ENCODE measurements at regions not wholly inside any gene's neighbourhood (a gene's known extent, or its start where the extent isn't known, plus 50 kb on each side); places are given as distances from the start of the nearest gene placed in this dataset.

DNA sequence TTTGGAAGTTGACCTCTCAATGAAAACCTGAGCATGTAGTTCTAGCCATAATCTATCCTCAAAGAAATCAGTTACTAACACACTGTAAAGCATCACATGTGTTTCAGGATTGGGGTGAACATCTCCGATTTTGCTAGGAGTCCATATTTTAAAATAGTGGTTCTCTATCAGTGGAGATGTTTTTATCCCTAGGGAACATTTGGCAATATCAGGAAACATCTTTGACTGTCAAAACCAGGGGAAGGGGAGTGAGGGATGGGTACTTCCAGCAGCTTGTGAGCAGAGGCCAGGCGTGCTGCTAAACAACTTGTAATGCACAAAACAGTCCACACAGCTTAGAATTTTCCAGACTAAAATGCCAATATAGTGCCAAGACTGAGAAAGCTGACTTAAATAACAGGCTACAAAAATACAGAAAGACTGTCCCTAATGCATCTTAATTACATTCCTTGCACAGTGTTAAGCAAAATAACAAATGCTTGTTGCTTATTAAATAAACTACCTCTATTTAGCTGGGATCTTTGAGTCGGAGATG, 120.9 kb downstream of the CRPPA start:
- ChIA-PET POLR2A (ENCODE audit: partially characterized antibody) (no interaction called here), CTCF (ENCODE audit: partially characterized antibody) (no interaction called here)
- no peak overlapping the region for H3K4me3 ChIP-seq (ENCODE audit: low read length in 2 of 2)
- DNase-seq, result no peak
- no peak overlapping the region for H3K27ac Mint-ChIP-seq
- intact Hi-C loops (cut with micrococcal nuclease), result no loop called here
- no peaks in the 10 kb centered on the region for H3K36me3 Mint-ChIP-seq
- H3K9me3 ChIP-seq (ENCODE audit: control insufficient read depth in 1 of 2, low read length in 2 of 2), result no peaks in the 10 kb centered on the region
- no peak overlapping the region for H3K4me3 Mint-ChIP-seq
- H3K9me3 Mint-ChIP-seq, result no peaks in the 10 kb centered on the region
- no peaks in the 10 kb centered on the region for H3K4me1 ChIP-seq (ENCODE audit: insufficient read depth, low read length)
- H3K27me3 Mint-ChIP-seq, result no peaks in the 10 kb centered on the region
- H3K4me1 Mint-ChIP-seq, result no peaks in the 10 kb centered on the region
- H3K36me3 ChIP-seq (ENCODE audit: insufficient read depth, low read length), result no peaks in the 10 kb centered on the region
- H3K27me3 ChIP-seq (ENCODE audit: insufficient read depth, low read length), result no peaks in the 10 kb centered on the region
- no peak overlapping the region for H3K27ac ChIP-seq (ENCODE audit: low read depth, low read length)

DNA sequence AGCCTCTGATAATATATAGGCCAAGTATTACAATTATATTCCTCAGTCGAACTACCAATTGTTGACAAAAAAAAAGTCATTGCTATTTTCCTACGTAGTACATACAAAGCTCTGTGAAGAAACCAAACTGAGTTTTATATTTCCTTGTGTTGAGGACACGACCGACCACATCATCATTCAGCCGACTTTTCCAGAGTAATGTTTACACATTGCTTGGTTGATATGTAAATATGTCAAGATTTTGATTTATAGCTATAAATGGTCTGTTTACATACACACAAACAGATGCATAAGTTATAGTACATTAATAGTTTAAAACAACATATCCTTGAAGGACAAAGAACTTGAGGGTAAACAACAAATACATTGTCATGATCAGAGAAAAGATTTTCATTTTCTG, 121.5 kb downstream of the CRPPA start:
- ChIA-PET POLR2A (ENCODE audit: partially characterized antibody) (no interaction called here), CTCF (ENCODE audit: partially characterized antibody) (no interaction called here)
- Mint-ChIP-seq H3K27me3 (no peaks in the 10 kb centered on the region), H3K27ac (no peak overlapping the region), H3K4me1 (no peaks in the 10 kb centered on the region), H3K36me3 (no peaks in the 10 kb centered on the region), H3K4me3 (no peak overlapping the region), H3K9me3 (no peaks in the 10 kb centered on the region)
- Histone ChIP-seq H3K4me3 (ENCODE audit: low read length in 2 of 2) (no peak overlapping the region), H3K36me3 (ENCODE audit: insufficient read depth, low read length) (no peaks in the 10 kb centered on the region), H3K9me3 (ENCODE audit: control insufficient read depth in 1 of 2, low read length in 2 of 2) (no peaks in the 10 kb centered on the region), H3K27ac (ENCODE audit: low read depth, low read length) (no peak overlapping the region), H3K4me1 (ENCODE audit: insufficient read depth, low read length) (no peaks in the 10 kb centered on the region), H3K27me3 (ENCODE audit: insufficient read depth, low read length) (no peaks in the 10 kb centered on the region)
- intact Hi-C loops (cut with micrococcal nuclease), result no loop called here
- no peak for DNase-seq

DNA sequence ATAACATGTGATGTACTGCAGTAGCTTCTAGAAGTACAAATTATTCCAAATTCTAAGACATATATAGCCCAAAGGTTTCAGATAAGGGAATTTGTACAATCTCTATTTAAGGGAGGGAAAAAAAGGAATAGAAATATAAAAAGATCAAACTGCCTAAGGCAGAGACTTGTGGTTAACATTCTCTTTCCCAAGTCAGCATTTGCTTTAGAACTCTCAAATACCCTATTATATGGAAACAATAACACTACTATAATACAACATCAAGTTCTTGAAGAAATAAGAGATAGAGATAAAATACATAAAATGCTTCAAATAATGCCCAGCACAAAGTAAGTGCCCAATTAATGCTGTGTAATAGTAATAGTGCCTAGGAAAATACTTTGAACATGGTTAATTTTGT, 123.1 kb downstream of the CRPPA start:
- no peaks in the 10 kb centered on the region for H3K36me3 ChIP-seq (ENCODE audit: insufficient read depth, low read length)
- Mint-ChIP-seq H3K27me3 (no peaks in the 10 kb centered on the region), H3K4me1 (no peaks in the 10 kb centered on the region), H3K27ac (no peak overlapping the region), H3K36me3 (no peaks in the 10 kb centered on the region), H3K9me3 (no peaks in the 10 kb centered on the region), H3K4me3 (no peak overlapping the region)
- ChIA-PET POLR2A (ENCODE audit: partially characterized antibody) (no interaction called here), CTCF (ENCODE audit: partially characterized antibody) (no interaction called here)
- intact Hi-C loops (cut with micrococcal nuclease), result no loop called here
- no peak for DNase-seq
- no peak overlapping the region for H3K27ac ChIP-seq (ENCODE audit: low read depth, low read length)
- no peaks in the 10 kb centered on the region for H3K4me1 ChIP-seq (ENCODE audit: insufficient read depth, low read length)
- no peaks in the 10 kb centered on the region for H3K9me3 ChIP-seq (ENCODE audit: control insufficient read depth in 1 of 2, low read length in 2 of 2)
- H3K27me3 ChIP-seq (ENCODE audit: insufficient read depth, low read length), result no peaks in the 10 kb centered on the region
- no peak overlapping the region for H3K4me3 ChIP-seq (ENCODE audit: low read length in 2 of 2)

DNA sequence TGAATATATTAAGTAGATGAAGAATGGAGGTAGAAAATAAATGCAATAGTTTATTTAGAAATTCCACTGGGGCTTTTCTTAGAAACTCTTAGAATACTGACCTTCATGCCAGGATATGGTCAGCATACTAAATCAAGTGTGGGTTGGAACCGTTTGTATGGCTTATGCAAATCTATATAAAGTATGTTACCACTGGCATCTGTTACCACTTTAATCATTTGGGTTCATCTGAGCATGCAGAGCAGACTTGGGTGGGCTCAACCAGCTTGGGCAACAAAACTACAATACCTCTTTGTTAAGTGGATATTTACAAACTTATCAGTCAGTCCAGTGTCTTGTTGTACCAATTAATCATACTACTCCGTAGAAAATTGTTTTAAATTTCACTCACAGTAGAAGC, 125.8 kb downstream of the CRPPA start:
- no peaks in the 10 kb centered on the region for H3K4me1 ChIP-seq (ENCODE audit: insufficient read depth, low read length)
- H3K27me3 Mint-ChIP-seq, result no peaks in the 10 kb centered on the region
- H3K9me3 ChIP-seq (ENCODE audit: control insufficient read depth in 1 of 2, low read length in 2 of 2), result no peaks in the 10 kb centered on the region
- H3K27ac Mint-ChIP-seq, result no peak overlapping the region
- no peak overlapping the region for H3K4me3 Mint-ChIP-seq
- H3K36me3 ChIP-seq (ENCODE audit: insufficient read depth, low read length), result no peaks in the 10 kb centered on the region
- no peaks in the 10 kb centered on the region for H3K4me1 Mint-ChIP-seq
- H3K4me3 ChIP-seq (ENCODE audit: low read length in 2 of 2), result no peak overlapping the region
- no peaks in the 10 kb centered on the region for H3K9me3 Mint-ChIP-seq
- ChIA-PET POLR2A (ENCODE audit: partially characterized antibody) (no interaction called here), CTCF (ENCODE audit: partially characterized antibody) (no interaction called here)
- no peaks in the 10 kb centered on the region for H3K36me3 Mint-ChIP-seq
- H3K27me3 ChIP-seq (ENCODE audit: insufficient read depth, low read length), result no peaks in the 10 kb centered on the region
- no peak for DNase-seq
- intact Hi-C loops (cut with micrococcal nuclease), result no loop called here
- H3K27ac ChIP-seq (ENCODE audit: low read depth, low read length), result no peak overlapping the region

DNA sequence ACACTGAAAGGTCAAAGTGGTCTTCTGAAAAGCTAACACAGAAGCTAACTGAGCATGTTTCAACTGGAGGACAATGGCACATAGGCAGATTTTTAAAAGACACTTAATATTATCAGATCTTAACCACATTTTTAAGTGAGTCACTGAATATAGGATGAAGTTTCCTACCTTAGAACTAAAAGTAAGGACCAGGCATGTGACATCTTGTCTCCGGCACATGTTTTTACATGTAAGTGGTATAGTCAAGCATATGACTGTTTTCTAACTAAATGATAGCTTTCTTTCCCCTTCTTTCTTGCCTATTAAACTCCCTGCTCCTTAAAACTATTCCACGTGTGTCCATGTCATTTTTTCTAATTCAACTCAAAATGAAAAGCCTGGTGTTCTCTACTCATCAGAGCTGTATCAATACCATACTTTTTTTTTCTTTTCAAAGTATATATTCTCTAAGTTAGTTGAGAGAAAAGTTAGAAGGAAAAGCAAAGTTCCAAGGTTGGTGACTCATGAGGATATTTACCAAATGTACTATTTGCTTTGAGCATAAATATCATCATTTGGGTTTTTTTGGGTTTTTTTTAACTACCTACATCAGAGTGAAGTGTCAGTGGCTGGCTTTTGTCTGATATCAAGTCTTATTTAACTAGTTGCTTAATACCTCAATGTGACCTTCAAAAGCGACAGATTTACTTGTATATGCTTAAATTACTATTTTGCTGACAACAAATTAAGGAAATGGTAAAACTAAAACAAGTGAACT, 127.5 kb downstream of the CRPPA start:
- H3K9me3 ChIP-seq (ENCODE audit: control insufficient read depth in 1 of 2, low read length in 2 of 2), result no peaks in the 10 kb centered on the region

DNA sequence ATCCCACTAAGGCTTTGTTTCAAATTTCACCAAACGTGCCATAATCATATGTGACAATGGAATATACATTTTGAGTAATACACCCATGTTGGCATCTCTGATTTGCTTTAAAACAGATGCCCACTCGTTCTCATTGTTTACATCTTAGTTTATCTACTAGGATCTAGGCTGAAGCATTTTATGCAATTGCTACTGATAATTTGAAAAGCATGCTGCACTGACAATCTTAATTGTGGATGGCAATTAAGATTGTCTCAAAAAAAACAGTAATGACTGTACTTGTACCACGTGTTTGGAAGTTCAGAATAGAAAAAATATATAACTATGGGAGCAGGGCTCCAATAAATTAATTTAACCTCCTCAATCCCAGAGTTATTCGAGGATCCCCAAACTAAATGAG, 136.8 kb downstream of the CRPPA start:
- no peaks in the 10 kb centered on the region for H3K36me3 Mint-ChIP-seq
- no peak for DNase-seq
- no peaks in the 10 kb centered on the region for H3K36me3 ChIP-seq (ENCODE audit: insufficient read depth, low read length)
- no peaks in the 10 kb centered on the region for H3K4me1 ChIP-seq (ENCODE audit: insufficient read depth, low read length)
- H3K27me3 ChIP-seq (ENCODE audit: insufficient read depth, low read length), result no peaks in the 10 kb centered on the region
- intact Hi-C loops (cut with micrococcal nuclease), result no loop called here
- H3K9me3 ChIP-seq (ENCODE audit: control insufficient read depth in 1 of 2, low read length in 2 of 2), result no peaks in the 10 kb centered on the region
- no peak overlapping the region for H3K4me3 ChIP-seq (ENCODE audit: low read length in 2 of 2)
- ChIA-PET CTCF (ENCODE audit: partially characterized antibody) (no interaction called here), POLR2A (ENCODE audit: partially characterized antibody) (no interaction called here)
- H3K27ac ChIP-seq (ENCODE audit: low read depth, low read length), result no peak overlapping the region
- no peaks in the 10 kb centered on the region for H3K27me3 Mint-ChIP-seq
- H3K27ac Mint-ChIP-seq, result no peak overlapping the region
- peaks cover 0 to 5% (median 3%) of the 10 kb centered on the region in 8 donors for H3K9me3 Mint-ChIP-seq
- H3K4me1 Mint-ChIP-seq, result no peaks in the 10 kb centered on the region
- no peak overlapping the region for H3K4me3 Mint-ChIP-seq

More for the DNA sequence above, 127.5 kb downstream of the CRPPA start:
- H3K27ac ChIP-seq (ENCODE audit: low read depth, low read length), result no peak overlapping the region
- H3K36me3 Mint-ChIP-seq, result no peaks in the 10 kb centered on the region
- H3K4me3 ChIP-seq (ENCODE audit: low read length in 2 of 2), result no peak overlapping the region
- H3K27me3 Mint-ChIP-seq, result no peaks in the 10 kb centered on the region
- no peak overlapping the region for H3K4me3 Mint-ChIP-seq
- H3K4me1 Mint-ChIP-seq, result no peaks in the 10 kb centered on the region
- ChIA-PET POLR2A (ENCODE audit: partially characterized antibody) (no interaction called here), CTCF (ENCODE audit: partially characterized antibody) (interaction anchor here (1.0 kb wide), 1 partner anchor 30 kb away, joined by 3 read pairs; no protein-coding TSS in a partner anchor)
- intact Hi-C loops (cut with micrococcal nuclease), result no loop called here
- H3K27ac Mint-ChIP-seq, result no peak overlapping the region
- no peaks in the 10 kb centered on the region for H3K36me3 ChIP-seq (ENCODE audit: insufficient read depth, low read length)
- H3K9me3 Mint-ChIP-seq, result peaks cover 0 to 5% (median under 1%) of the 10 kb centered on the region in 8 donors
- DNase-seq, result no peak
- no peaks in the 10 kb centered on the region for H3K4me1 ChIP-seq (ENCODE audit: insufficient read depth, low read length)
- no peaks in the 10 kb centered on the region for H3K27me3 ChIP-seq (ENCODE audit: insufficient read depth, low read length)

DNA sequence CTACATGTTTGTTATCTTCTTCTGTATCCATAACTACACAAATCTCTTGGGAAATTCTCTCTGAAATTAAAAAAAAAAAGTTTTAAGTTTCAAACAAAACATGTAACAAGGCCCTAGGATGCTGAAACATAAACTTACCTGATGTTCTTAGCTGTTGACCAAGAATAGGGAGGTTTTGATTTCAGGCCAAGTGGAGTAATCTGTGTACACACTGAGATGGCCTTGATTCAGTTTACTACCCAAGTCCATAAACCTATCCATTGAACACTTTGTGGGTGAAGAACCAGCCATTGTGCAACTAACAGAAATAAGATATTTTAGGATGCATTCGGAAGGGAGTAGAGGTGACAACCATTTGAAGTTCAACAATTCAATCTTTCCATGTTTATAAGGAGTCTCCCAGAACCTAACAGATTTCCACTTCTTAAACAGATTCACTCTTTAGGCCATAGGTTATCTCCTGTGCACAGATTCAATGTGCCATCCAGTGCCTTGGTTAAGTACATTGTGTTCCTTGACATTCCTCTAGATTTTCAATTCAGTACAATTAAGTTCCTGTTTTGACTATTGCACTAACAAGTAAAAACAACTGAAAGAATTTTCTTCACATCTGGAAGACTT, 143.1 kb downstream of the CRPPA start:
- H3K36me3 Mint-ChIP-seq, result no peaks in the 10 kb centered on the region
- no peaks in the 10 kb centered on the region for H3K9me3 ChIP-seq (ENCODE audit: control insufficient read depth in 1 of 2, low read length in 2 of 2)
- no peaks in the 10 kb centered on the region for H3K27me3 Mint-ChIP-seq
- no peaks in the 10 kb centered on the region for H3K4me1 Mint-ChIP-seq
- no peak for DNase-seq
- H3K4me1 ChIP-seq (ENCODE audit: insufficient read depth, low read length), result no peaks in the 10 kb centered on the region
- H3K27ac Mint-ChIP-seq, result no peak overlapping the region
- no peak overlapping the region for H3K4me3 Mint-ChIP-seq
- intact Hi-C loops (cut with micrococcal nuclease), result no loop called here
- H3K4me3 ChIP-seq (ENCODE audit: low read length in 2 of 2), result no peak overlapping the region
- H3K27ac ChIP-seq (ENCODE audit: low read depth, low read length), result no peak overlapping the region
- no peaks in the 10 kb centered on the region for H3K27me3 ChIP-seq (ENCODE audit: insufficient read depth, low read length)
- POLR2A ChIA-PET (ENCODE audit: partially characterized antibody), result no interaction called here
- CTCF ChIA-PET (ENCODE audit: partially characterized antibody), result no interaction called here
- H3K9me3 Mint-ChIP-seq, result peaks cover 0 to 5% (median 0%) of the 10 kb centered on the region in 8 donors
- H3K36me3 ChIP-seq (ENCODE audit: insufficient read depth, low read length), result no peaks in the 10 kb centered on the region

Data from CD4-positive, alpha-beta memory T cell (primary cell).